RWPE2 (cell line): ENCODE measurements at regions not wholly inside any gene's neighbourhood (a gene's known extent, or its start where the extent isn't known, plus 50 kb on each side); places are given as distances from the start of the nearest gene placed in this dataset.

ENCODE experiments used
- ATAC-seq: fragments of 200-7000 bp; cut with Tn5 transposase; 3 replicates; pipeline ENCODE4 v1.9.1; 2021; ENCODE audit warnings: low read depth
- DNase-seq: peaks from one replicate; pipeline ENCODE4 v3.0.0-alpha.2; 2020; ENCODE audit warnings: low spot score
- H3K27ac ChIP-seq: fragments of 450-650 bp; 2 replicates; pipeline ENCODE4 v1.5.1; 2017; ENCODE audit warnings: mild to moderate bottlenecking; ENCODE audit not compliant: poor library complexity, severe bottlenecking
- H3K27me3 ChIP-seq: fragments of 250-450 bp; sonication (Bioruptor Pico); 2 replicates; pipeline ENCODE4 v1.5.1; 2021; ENCODE audit warnings: mild to moderate bottlenecking, moderate library complexity; ENCODE audit not compliant: insufficient read depth, poor library complexity, severe bottlenecking
- H3K36me3 ChIP-seq: fragments of 250-450 bp; sonication (Bioruptor Pico); 2 replicates; pipeline ENCODE4 v1.5.1; 2020; ENCODE audit warnings: low read depth, mild to moderate bottlenecking, moderate library complexity
- H3K4me1 ChIP-seq: fragments of 250-450 bp; sonication (Bioruptor Pico); 2 replicates; pipeline ENCODE4 v1.5.1; 2021; ENCODE audit warnings: mild to moderate bottlenecking, moderate library complexity; ENCODE audit not compliant: insufficient read depth, poor library complexity, severe bottlenecking
- H3K4me3 ChIP-seq: fragments of 250-450 bp; sonication (Bioruptor Pico); 2 replicates; pipeline ENCODE4 v1.5.1; 2021; ENCODE audit warnings: mild to moderate bottlenecking, moderate library complexity; ENCODE audit not compliant: severe bottlenecking
- H3K9me3 ChIP-seq: fragments of 250-450 bp; sonication (Bioruptor Pico); 2 replicates; pipeline ENCODE4 v1.5.1; 2021; ENCODE audit warnings: mild to moderate bottlenecking, moderate library complexity; ENCODE audit not compliant: severe bottlenecking
- CTCF ChIP-seq: fragments of 450-650 bp; IDR thresholded peaks from one replicate; pipeline ENCODE4 v1.5.1; 2017; ENCODE audit warnings: mild to moderate bottlenecking, moderate library complexity; ENCODE audit not compliant: poor library complexity, severe bottlenecking

GRCh38 chr4:174069848-174070330 lies 213.6 kb downstream of the FBXO8 start:
- no peaks in the 10 kb centered on the region for H3K9me3 ChIP-seq
- H3K4me1 ChIP-seq = no peaks in the 10 kb centered on the region
- ATAC-seq (no peak), DNase-seq (no peak)
- no peak overlapping the region for H3K4me3 ChIP-seq
- H3K27ac ChIP-seq = no peak overlapping the region
- no peaks in the 10 kb centered on the region for H3K27me3 ChIP-seq
- H3K36me3 ChIP-seq = no peaks in the 10 kb centered on the region
- TF ChIP-seq CTCF = no peak

GRCh38 chr4:174066611-174067205 lies 216.8 kb downstream of the FBXO8 start:
- H3K27ac ChIP-seq = no peak overlapping the region
- DNase-seq (no peak), ATAC-seq (no peak)
- no peak overlapping the region for H3K4me3 ChIP-seq
- no peaks in the 10 kb centered on the region for H3K4me1 ChIP-seq
- no peaks in the 10 kb centered on the region for H3K36me3 ChIP-seq
- no peaks in the 10 kb centered on the region for H3K9me3 ChIP-seq
- H3K27me3 ChIP-seq = no peaks in the 10 kb centered on the region
- no peak for TF ChIP-seq CTCF

- no peaks in the 10 kb centered on the region for H3K4me1 ChIP-seq
- no peak overlapping the region for H3K4me3 ChIP-seq
- DNase-seq = no peak
- H3K27ac ChIP-seq = no peak overlapping the region
- no peak for TF ChIP-seq CTCF
- H3K27me3 ChIP-seq = no peaks in the 10 kb centered on the region
- no peak for ATAC-seq
- no peaks in the 10 kb centered on the region for H3K36me3 ChIP-seq
- no peaks in the 10 kb centered on the region for H3K9me3 ChIP-seq
Observed at GRCh38 chr4:174062831-174063230, 220.6 kb downstream of the FBXO8 start.

- TF ChIP-seq CTCF = no peak
Observed at GRCh38 chr4:174061026-174061425, 222.4 kb downstream of the FBXO8 start.

GRCh38 chr4:174058846-174059245 lies 224.6 kb downstream of the FBXO8 start:
- no peak for TF ChIP-seq CTCF
- H3K36me3 ChIP-seq = no peaks in the 10 kb centered on the region
- DNase-seq (no peak), ATAC-seq (no peak)
- H3K27me3 ChIP-seq = no peaks in the 10 kb centered on the region
- H3K27ac ChIP-seq = no peak overlapping the region
- no peaks in the 10 kb centered on the region for H3K9me3 ChIP-seq
- H3K4me1 ChIP-seq = no peaks in the 10 kb centered on the region
- no peak overlapping the region for H3K4me3 ChIP-seq

More at GRCh38 chr4:174061026-174061425, 222.4 kb downstream of the FBXO8 start:
- Histone ChIP-seq H3K27me3 (no peaks in the 10 kb centered on the region), H3K4me1 (no peaks in the 10 kb centered on the region), H3K36me3 (no peaks in the 10 kb centered on the region), H3K4me3 (no peak overlapping the region), H3K27ac (no peak overlapping the region), H3K9me3 (no peaks in the 10 kb centered on the region)
- DNase-seq (no peak), ATAC-seq (no peak)
